HUES6 (cell line): ENCODE measurements at regions not wholly inside any gene's neighbourhood (a gene's known extent, or its start where the extent isn't known, plus 50 kb on each side); places are given as distances from the start of the nearest gene placed in this dataset.
"Not testable (repeated sequence)": the region's sequence is repeated elsewhere in the genome, so short reads cannot be mapped to it uniquely, and the experiment has no call there.

Experiments used
- H3K27ac ChIP-seq: 2 replicates; pipeline ENCODE4 v1.7.0; 2013; ENCODE audit warnings: low read depth, mild to moderate bottlenecking, low read length, inconsistent platforms
- H3K27me3 ChIP-seq: 2 replicates; pipeline ENCODE4 v1.6.1; 2013; ENCODE audit warnings: low read length; ENCODE audit not compliant: control insufficient read depth, insufficient read depth
- H3K36me3 ChIP-seq: 2 replicates; pipeline ENCODE4 v1.6.1; 2013; ENCODE audit warnings: low read length; ENCODE audit not compliant: control insufficient read depth, insufficient read depth
- H3K4me1 ChIP-seq: 2 replicates; pipeline ENCODE4 v1.6.1; 2013; ENCODE audit warnings: low read length; ENCODE audit not compliant: control insufficient read depth, insufficient read depth
- H3K4me3 ChIP-seq: 2 replicates; pipeline ENCODE4 v1.5.1; 2013; ENCODE audit warnings: low read depth, low read length
- H3K9ac ChIP-seq: one replicate; pipeline ENCODE4 v1.6.1; 2013; ENCODE audit warnings: mild to moderate bottlenecking, low read length
- H3K9me3 ChIP-seq: 2 replicates; pipeline ENCODE4 v1.6.1; 2013; ENCODE audit warnings: low read depth, low read length; ENCODE audit not compliant: control insufficient read depth, insufficient read depth

DNA sequence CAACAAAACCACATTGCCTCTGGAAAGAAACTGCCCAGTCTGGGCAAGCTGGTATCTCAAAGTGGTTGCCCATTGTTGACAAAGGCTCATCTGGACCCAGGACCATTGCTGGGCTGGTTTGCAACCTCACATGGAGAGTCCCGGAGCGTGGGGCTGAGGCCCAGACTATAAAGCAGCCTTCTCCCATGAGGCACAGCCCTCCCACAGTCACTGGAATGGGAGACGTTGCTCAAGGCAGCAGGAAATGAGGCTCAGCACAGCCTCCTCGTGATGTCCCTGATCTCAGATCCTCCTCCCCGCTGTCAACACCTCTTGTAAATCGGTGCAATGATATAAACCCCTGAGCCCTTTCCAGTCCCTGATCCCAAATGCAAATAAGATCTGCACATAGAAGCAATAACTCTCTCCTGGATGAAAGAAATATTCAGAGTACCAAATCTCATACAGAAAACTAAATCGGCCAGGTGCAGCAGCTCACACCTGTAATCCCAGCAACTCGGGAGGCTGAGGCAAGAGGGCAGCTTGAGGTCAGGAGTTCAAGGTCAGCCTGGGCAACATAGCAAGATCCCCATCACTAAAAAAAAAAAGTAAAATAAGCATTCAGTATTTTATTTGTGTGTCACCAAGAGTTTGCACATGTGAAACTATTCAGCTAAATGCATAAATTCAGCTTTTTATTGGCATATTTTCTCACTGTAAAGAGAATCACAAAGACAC lies 103.0 kb upstream of the RREB1 start:
- no peaks in the 10 kb centered on the region for H3K9me3 ChIP-seq

DNA sequence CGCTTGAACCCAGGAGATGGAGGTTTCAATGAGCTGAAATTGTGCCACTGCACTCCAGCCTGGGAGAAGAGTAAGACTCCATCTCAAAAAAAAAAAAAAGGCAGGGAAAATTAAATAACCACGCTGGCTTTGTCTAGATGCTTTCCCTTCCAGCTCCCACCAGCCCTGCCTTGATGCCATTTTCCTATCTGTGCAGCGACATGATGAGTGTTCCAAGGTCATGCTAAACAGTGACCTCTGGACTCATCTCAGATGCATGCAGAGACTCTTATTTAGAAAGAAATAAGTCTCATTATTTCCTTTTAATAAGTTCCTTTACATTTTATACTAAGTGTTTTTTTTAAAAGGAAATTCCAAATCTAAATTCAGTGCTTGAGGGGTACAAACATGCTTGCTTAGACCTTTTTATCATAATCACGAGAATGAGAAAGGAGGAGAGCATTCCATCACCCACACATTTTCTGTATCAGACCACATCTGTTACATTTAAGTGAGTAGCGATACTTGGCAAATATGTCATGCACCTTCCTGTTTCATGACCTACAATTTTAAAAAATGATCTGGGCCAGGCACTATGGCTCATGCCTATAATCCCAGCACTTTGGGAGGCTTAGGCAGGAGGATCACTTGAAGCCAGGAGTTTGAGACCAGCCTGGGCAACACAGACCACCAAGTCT lies 101.1 kb upstream of the RREB1 start:
- H3K4me3 ChIP-seq, result no peak overlapping the region
- no peaks in the 10 kb centered on the region for H3K36me3 ChIP-seq
- no peak overlapping the region for H3K27ac ChIP-seq
- no peak overlapping the region for H3K9ac ChIP-seq
- peaks cover 4% of the 10 kb centered on the region for H3K4me1 ChIP-seq
- H3K9me3 ChIP-seq, result no peaks in the 10 kb centered on the region
- no peaks in the 10 kb centered on the region for H3K27me3 ChIP-seq

More for the DNA sequence above, 103.0 kb upstream of the RREB1 start:
- no peaks in the 10 kb centered on the region for H3K27me3 ChIP-seq
- H3K27ac ChIP-seq, result no peak overlapping the region
- no peak overlapping the region for H3K4me3 ChIP-seq
- H3K4me1 ChIP-seq, result peaks cover 4% of the 10 kb centered on the region
- no peaks in the 10 kb centered on the region for H3K36me3 ChIP-seq
- no peak overlapping the region for H3K9ac ChIP-seq

DNA sequence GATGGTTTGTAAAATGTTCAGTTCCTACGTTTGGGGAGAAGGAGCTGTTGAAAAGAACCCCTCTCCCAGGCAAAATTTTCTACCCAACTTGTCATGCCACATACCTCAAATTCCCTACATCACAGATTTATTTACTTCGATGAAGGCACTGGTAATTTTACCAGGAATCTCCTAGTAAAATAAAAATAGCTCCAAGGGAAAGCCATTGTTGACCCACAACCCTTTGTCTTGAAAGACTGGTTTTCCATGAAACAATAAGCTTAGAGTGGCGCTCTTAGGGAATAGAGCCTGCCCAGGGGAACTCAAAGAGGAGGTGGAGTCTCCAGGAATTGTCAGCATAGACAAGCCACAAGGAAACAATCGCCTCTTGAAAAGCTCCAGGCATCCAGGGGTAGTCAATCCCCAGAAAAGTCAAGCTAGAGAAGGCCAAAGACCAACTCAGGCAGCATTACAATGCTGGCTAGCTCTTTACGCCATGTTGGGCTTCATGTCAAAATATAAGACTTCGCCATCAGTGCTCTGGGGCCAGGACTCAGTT lies 99.2 kb upstream of the RREB1 start:
- Histone ChIP-seq H3K27me3 (no peaks in the 10 kb centered on the region), H3K9me3 (no peaks in the 10 kb centered on the region), H3K4me3 (no peak overlapping the region), H3K36me3 (no peaks in the 10 kb centered on the region), H3K9ac (no peak overlapping the region), H3K4me1 (peaks cover 4% of the 10 kb centered on the region), H3K27ac (no peak overlapping the region)

DNA sequence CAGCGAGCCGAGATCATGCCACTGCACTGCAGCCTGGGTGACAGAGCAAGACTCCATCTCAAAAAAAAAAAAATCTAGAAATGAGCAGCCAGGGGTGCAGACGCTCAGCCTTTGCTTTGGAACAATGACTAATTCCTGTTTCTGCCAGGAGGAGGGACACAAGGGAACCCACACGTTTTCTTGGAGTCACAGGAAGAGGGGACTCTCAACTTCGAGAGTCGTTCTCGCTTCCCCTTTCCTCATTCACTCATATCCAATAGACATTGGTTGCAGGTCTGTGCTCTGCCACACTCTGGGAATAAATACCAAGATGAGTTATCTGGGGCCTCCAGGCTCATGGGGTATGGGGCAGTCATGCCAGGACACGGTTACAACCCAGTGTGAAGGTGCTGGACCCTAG lies 91.5 kb upstream of the RREB1 start:
- Histone ChIP-seq H3K4me1 (peaks cover 4% of the 10 kb centered on the region; the same call in 1 of the 2 replicates), H3K36me3 (no peaks in the 10 kb centered on the region), H3K4me3 (no peak overlapping the region), H3K9me3 (no peaks in the 10 kb centered on the region), H3K9ac (no peak overlapping the region), H3K27me3 (no peaks in the 10 kb centered on the region), H3K27ac (no peak overlapping the region)

GRCh38 chr6:7021301-7021700 lies 86.5 kb upstream of the RREB1 start:
- H3K9me3 ChIP-seq, result peaks cover 3% of the 10 kb centered on the region; the same call in 1 of the 2 replicates
- no peaks in the 10 kb centered on the region for H3K36me3 ChIP-seq
- H3K27me3 ChIP-seq, result no peaks in the 10 kb centered on the region
- no peak overlapping the region for H3K9ac ChIP-seq
- no peak overlapping the region for H3K27ac ChIP-seq
- peaks cover 2% of the 10 kb centered on the region; the same call in 1 of the 2 replicates for H3K4me1 ChIP-seq
- no peak overlapping the region for H3K4me3 ChIP-seq

DNA sequence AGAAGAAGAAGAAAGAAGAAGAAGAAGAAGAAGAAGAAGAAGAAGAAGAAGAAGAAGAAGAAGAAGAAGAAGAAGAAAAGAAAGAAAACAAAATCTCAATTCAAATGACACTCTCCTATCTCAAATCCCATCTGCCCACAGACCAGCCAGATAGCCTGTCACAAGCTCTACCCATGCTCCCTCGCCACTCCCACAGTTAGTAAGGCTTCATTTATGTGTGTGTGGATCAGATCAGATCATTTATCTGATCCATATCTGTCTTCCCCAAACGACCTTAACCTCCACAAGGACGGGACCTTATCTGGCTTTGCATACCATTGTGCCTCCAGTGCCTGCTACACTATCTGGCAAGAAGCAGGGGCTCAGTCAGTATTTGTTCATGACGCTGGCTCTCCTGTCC lies 81.9 kb upstream of the RREB1 start:
- no peak overlapping the region for H3K27ac ChIP-seq
- H3K9me3 ChIP-seq, result peaks cover 13% of the 10 kb centered on the region; the same call in 1 of the 2 replicates
- no peaks in the 10 kb centered on the region for H3K36me3 ChIP-seq
- H3K4me1 ChIP-seq, result no peaks in the 10 kb centered on the region
- no peak overlapping the region for H3K4me3 ChIP-seq
- H3K27me3 ChIP-seq, result no peaks in the 10 kb centered on the region
- H3K9ac ChIP-seq, result no peak overlapping the region

- H3K9me3 ChIP-seq, result peaks cover 13% of the 10 kb centered on the region; the same call in 1 of the 2 replicates
- H3K27ac ChIP-seq, H3K4me3 ChIP-seq, H3K27me3 ChIP-seq, H3K4me1 ChIP-seq, H3K9ac ChIP-seq, H3K36me3 ChIP-seq: not testable (repeated sequence)
These were observed 78.8 kb upstream of the RREB1 start for GRCh38 chr6:7028963-7029362.

DNA sequence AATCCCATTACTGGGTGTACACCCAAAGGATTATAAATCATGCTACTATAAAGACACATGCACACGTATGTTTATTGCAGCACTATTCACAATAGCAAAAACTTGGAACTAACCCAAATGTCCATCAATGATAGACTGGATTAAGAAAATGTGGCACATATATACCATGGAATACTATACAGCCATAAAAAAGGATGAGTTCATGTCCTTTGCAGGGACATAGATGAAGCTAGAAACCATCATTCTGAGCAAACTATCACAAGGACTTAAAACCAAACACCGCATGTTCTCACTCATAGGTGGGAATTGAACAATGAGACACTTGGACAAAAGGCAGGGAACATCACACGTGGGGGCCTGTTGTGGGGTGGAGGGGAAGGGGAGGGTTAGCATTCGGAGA lies 76.8 kb upstream of the RREB1 start:
- H3K9ac ChIP-seq, H3K27ac ChIP-seq, H3K36me3 ChIP-seq, H3K4me3 ChIP-seq, H3K27me3 ChIP-seq, H3K4me1 ChIP-seq: not testable (repeated sequence)
- H3K9me3 ChIP-seq, result peaks cover 11% of the 10 kb centered on the region; the same call in 1 of the 2 replicates

DNA sequence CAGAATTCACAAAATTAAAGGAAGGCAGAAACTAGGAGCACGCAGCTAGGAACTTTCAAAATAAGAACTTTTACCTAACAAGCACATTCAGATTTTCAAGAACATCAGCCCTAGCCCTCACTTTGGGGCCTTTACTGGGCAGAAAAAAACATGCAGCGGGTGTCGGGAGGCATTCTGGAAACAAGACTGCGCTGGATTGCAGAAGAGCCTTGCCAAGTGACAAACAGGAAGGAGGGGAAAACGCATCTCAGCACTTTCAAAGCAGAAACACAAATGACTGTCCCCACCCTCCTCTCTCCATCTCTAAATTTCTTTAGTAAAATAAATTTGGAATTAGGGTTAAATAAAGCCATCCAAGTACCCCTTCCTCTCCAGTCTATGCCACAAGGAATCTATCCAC lies 74.6 kb upstream of the RREB1 start:
- H3K36me3 ChIP-seq, result no peaks in the 10 kb centered on the region
- no peak overlapping the region for H3K27ac ChIP-seq
- no peak overlapping the region for H3K9ac ChIP-seq
- H3K9me3 ChIP-seq, result no peaks in the 10 kb centered on the region
- H3K4me3 ChIP-seq, result no peak overlapping the region
- H3K27me3 ChIP-seq, result no peaks in the 10 kb centered on the region
- no peaks in the 10 kb centered on the region for H3K4me1 ChIP-seq

DNA sequence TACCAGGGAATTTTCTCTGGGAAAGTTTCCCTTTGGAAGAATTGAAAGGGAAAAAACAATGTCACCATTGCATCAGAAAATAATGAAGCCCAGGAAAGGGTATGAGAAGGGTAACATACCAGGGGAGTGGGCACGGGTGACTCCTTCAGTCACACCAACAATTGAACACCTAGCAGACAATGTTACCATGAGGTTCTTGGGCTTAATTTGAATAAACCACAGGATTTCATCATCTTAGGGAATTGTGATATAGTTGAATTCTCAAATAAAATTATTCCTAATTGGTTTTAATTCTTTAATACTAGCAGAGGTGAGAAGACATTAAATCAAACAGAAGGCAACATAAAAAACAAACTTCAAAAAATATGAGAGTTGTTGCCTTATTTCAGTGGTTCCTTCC lies 73.7 kb upstream of the RREB1 start:
- Histone ChIP-seq H3K27me3 (no peaks in the 10 kb centered on the region), H3K9ac (no peak overlapping the region), H3K9me3 (no peaks in the 10 kb centered on the region), H3K4me3 (no peak overlapping the region), H3K4me1 (no peaks in the 10 kb centered on the region), H3K36me3 (no peaks in the 10 kb centered on the region), H3K27ac (no peak overlapping the region)

DNA sequence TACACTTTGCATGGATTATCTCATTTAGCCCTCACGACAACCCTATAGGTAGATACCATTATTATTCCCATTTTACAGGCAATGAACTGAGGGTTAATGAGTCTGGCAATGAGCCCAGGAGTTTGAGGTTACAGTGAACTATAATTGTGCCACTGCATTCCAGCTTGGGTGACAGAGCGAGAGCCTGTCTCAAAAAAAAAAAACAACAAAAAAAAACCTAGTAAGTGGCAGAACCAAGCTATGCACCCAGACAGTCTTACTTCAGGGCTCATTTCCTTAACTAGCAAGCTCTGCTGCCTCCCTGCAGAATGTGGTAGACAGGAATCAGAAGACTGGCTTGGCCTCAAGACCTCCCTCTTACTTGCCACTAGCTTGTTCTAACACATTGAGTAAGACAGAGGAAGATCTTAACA lies 71.9 kb upstream of the RREB1 start:
- no peaks in the 10 kb centered on the region for H3K9me3 ChIP-seq
- no peaks in the 10 kb centered on the region for H3K27me3 ChIP-seq
- no peak overlapping the region for H3K27ac ChIP-seq
- H3K4me1 ChIP-seq, result no peaks in the 10 kb centered on the region
- no peaks in the 10 kb centered on the region for H3K36me3 ChIP-seq
- no peak overlapping the region for H3K4me3 ChIP-seq
- no peak overlapping the region for H3K9ac ChIP-seq
